ENCODE measurements at regions not wholly inside any gene's neighbourhood (a gene's known extent, or its start where the extent isn't known, plus 50 kb on each side); places are given as distances from the start of the nearest gene placed in this dataset.

GRCh38 chr5:2334719-2335118 is 416.8 kb downstream of the IRX2 start:
- DNase-seq (ENCODE audit: low read depth): no peak

DNA sequence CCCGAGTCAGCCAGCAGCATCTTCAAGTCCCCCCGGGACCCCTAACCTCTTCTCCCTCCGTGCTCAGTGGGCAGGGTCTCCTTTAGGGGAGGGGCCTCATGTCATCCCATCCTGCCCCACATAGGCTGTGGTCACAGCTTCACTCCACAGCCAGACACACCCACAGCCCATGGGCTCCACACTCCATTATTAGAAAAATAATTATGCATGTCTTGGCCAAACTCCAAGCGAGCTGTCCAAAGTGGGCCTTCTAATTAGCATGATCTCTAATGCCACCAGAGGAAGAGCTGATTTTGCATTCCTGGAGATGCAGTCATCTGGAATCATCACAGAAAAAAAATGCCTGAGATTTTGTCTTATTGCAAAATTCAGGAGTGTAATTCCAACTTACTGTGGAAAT is 418.2 kb downstream of the IRX2 start:
- DNase-seq (ENCODE audit: low read depth): no peak

- DNase-seq (ENCODE audit: low read depth): no peak
Observed at GRCh38 chr5:2332521-2332920, 419.0 kb downstream of the IRX2 start.

DNA sequence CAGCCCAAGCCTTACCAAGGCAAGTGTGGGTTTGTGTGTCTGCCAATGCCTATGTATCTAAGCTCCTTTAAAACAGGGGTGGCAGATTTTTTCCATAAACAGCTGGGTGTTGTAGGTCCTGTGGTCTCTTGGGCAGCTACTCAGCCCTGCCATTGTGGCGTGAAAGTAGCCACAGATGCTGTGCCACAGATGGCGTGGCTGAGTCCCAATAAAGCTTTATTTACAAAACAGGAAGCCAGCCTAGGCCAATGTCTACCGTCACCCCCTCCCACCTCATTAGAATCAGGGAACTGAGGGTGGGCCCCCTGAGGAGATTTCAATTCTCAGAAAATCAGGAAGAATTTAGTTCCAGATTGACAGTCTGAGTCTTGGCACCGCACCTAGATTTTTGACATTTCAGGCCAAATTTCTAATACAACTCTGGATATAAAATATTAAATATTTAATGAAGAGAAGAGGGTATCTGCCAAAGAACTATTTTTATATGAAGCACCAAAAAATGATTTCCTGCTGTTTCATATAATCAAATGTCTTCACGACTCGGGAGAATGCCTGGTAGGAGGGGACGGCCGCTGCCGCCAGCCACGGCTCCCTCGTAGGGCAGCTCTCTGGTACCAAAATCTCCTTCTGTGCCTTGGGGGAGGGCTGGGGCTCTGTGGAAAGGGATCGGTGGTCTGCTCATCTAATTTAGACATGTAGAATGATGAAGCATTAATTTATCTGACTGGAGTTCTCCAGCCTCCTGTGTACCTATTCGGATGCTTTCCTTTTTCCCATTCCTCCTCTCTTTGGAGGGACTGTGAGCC is 420.9 kb downstream of the IRX2 start:
- no peak for DNase-seq (ENCODE audit: low read depth)

DNA sequence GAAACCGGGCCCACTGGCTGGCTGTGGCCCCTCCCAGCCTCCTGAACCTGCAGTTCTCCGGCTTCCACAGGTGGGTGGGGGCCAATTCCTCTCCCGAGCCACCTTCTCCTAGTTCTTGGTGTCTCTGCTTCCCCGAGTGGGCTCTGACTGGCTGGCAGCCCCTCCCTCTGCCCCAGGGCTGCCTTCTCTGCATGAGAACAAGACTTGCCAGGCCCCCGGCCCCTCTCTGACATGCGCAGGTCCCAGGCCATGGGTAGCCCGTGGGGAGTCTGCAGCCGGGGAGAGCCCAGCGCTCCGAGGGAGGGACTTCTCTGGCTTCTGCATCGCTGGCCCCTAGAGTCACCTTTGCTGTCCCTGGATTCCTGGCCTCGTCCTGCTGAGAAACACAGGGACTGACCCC is 421.7 kb downstream of the IRX2 start:
- DNase-seq (ENCODE audit: low read depth): no peak

GRCh38 chr5:2326601-2327000 is 424.9 kb downstream of the IRX2 start:
- no peak for DNase-seq (ENCODE audit: low read depth)

GRCh38 chr5:2324788-2325187 is 426.7 kb downstream of the IRX2 start:
- DNase-seq (ENCODE audit: low read depth): no peak

DNA sequence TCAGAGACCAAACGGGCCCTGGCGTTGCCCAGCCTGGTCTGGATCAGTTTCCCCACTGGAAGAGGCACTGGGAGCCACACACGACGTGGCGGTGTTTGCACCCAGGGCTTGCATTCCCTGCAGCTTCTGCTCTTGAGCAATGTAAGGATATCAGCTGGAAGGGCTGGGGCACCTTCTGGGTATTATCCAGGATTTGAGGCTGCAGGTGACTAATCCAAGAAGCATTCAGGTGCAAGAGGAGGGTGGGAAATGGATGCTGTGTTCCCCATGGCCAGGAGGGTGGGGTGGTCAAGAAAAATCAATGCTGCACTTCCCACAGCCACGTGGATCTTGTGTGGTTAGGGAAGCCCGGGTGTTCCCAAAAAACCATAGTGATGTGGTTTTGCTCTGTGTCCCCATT is 430.9 kb downstream of the IRX2 start:
- no peak for DNase-seq (ENCODE audit: low read depth)

GRCh38 chr5:2317540-2317939 is 433.9 kb downstream of the IRX2 start:
- no peak for DNase-seq (ENCODE audit: low read depth)

- DNase-seq (ENCODE audit: low read depth): no peak
Observed at GRCh38 chr5:2311851-2312250, 429.1 kb upstream of the IRX4 start.

GRCh38 chr5:2310946-2311345 is 428.2 kb upstream of the IRX4 start:
- no peak for DNase-seq (ENCODE audit: low read depth)

DNA sequence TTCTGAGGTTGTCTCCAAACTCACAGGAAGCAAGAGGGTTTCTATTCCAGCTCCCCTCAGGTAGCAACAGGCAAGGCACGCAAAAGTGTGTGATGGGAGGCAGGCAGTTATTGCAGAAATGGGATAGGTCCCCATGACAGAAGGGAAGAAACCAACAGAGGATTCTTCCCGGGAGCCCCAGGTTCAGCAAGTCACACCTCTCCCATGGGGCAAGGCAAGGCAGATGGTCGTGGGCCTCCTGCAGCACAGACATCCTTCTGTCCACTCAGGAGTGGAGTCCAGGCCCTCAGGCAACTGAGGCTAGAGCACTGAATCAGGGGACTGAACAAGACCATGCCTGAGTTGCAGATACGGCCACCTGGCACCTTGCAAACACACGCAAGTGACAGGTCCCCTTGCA is 424.9 kb upstream of the IRX4 start:
- no peak for DNase-seq (ENCODE audit: low read depth)

DNA sequence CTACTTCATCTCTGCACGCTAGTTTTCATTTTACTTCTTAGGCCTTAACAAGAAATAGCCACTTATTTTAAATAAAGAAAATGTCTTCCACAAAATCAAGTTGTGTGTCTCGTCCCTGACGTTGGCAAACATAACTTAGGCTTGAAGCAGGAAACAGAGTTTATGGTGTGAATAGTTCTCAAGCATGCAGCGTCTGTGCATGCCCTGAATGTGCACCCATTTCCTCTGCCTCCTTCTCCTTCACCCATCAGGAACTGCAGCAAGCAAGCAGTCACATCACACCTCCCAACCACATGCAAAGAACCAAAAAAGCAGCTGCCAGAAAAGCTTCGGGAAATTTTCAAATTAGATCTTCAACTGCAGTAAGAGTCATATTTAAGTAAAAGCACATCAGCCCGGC is 424.0 kb upstream of the IRX4 start:
- DNase-seq (ENCODE audit: low read depth): no peak

DNA sequence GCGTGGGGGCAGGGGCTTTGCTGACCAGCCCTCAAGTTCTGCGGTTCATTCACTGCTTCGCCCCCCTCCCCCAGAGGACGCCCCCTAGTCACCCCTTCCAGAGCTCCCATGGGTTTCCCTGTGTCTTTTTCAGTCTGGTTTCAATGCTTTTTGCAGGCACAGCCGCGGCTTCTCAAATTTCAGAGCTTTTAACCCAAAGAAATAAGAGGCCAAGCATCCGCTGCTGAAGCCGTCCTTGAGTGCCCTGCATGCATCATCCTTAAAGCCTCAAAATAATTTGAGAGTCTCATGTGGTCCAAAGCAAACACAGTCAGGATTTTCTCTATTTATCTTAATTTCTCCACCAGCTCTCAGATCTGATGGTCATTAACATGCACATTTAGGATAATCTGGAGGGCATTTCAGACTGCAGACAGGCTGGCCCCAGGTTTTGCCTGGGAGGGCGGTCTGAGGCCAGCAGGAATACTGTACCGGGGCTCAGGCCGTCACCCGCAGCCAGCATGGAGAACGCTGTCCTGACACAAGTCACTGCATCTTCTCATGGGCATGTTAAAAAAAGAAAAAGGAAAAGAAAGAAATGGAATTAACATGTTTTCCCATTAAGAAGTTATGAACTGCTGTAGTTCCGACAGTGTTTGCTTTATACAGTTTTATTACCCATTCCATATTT is 420.8 kb upstream of the IRX4 start:
- DNase-seq (ENCODE audit: low read depth): no peak

DNA sequence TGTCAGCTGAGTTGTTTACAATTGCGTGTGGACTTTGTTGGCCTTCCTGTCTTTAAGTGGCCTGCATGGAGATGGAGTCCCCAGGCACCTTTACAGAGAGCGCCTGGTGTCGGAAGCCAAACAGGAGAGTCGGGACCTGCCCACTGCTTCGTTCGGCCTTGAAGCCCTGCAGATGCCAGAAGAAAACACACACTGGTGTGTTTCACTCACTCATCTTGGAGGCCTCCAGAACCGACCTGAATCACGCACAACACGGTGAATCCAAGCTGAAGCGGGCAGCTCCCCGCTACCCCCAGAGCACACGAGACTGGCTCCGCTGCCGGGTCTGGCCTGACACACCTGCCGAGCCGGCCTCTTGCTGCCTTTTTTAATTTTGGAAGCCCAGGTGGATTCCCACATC is 419.4 kb upstream of the IRX4 start:
- no peak for DNase-seq (ENCODE audit: low read depth)

GRCh38 chr5:2300861-2301574 is 418.3 kb upstream of the IRX4 start:
- DNase-seq (ENCODE audit: low read depth): no peak

DNA sequence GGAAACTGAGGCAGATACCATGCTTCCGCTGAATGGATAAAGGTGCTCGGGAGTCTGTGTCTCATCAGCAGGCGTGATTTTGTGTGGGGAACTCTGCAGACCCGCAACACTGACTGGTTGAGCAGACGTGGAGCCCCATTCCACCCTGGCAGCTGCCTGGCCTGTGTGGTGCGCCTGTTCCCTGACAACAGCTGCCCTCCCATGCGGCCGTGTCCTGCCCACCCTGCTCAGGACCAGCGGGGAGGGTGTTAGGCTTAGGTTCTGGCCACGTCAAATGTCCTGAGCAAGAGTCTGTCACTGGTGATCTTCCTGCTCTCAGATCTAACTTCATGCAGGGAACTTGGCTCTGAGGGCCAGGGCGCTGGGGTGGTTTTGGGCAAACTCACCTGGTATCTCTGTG is 417.7 kb upstream of the IRX4 start:
- DNase-seq (ENCODE audit: low read depth): no peak

GRCh38 chr5:2299388-2300220 is 416.9 kb upstream of the IRX4 start:
- DNase-seq (ENCODE audit: low read depth): no peak

DNA sequence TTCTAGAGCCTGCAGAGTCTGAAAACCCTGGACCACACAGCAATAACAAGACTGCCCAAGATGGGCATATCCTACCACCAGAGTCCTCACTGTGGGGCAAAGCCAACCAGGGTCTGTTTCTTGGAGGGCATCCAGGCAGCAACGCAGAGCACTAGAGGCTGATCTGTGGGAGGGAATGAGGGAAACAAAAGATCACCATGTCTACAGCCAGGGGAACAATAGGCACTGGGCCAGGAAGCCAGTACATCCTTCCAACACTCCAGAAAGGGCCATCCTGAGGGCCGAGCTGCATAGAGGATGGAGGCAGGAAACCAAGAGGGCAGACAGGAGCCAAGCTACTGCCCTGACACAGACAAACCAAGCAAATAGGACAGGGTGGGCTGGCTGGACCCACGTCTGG is 416.1 kb upstream of the IRX4 start:
- DNase-seq (ENCODE audit: low read depth): no peak

- no peak for DNase-seq (ENCODE audit: low read depth)
Observed at GRCh38 chr5:2297991-2298390, 415.3 kb upstream of the IRX4 start.

GRCh38 chr5:2295476-2295875 is 412.8 kb upstream of the IRX4 start:
- no peak for DNase-seq (ENCODE audit: low read depth)

DNA sequence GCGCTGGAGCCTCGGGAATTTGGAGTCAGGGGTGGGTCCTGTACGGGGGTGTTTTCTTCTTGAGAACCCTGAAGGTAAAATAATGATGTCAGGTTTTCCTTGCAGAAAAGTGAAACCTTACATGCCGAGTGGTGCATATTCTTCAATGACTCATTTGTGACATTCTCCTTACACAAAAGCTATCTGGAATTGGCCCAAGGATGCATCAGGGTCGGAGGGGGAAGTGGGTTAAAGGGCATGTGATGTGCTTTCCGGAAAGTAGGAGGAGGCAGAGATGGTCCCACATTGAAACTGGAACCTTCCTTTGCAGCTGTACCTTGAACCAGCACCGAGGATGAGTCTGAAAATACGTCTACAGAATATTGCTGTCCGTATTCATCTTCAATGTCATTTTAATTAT is 411.2 kb upstream of the IRX4 start:
- no peak for DNase-seq (ENCODE audit: low read depth)

Measured in amniotic epithelial cell (primary cell).